ENCODE measurements at regions not wholly inside any gene's neighbourhood (a gene's known extent, or its start where the extent isn't known, plus 50 kb on each side); places are given as distances from the start of the nearest gene placed in this dataset.

DNA sequence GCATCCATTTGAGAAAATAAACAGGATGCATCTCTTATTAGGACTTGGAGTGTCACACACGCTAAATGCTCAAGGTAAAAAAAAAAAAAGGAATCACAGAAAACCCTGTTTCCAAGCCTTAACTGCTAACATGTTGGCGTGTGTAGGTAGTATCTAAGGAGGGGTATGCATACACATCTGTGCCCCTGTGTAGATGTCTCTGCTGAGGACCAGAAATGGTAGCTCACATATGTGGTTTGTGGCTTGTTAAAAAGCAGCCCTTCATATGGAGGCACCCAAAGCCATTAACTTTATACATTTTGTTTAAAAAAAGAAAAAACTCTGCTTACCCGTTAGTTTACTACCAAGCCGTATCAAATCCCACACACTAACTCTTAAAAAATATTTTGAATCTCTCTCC is 314.1 kb downstream of the SNAPC1 start:
- H3K27ac ChIP-seq (ENCODE audit: low read length in 2 of 2) = peak overlapping the region in 1 of 2 donors; percentile 94
- Mint-ChIP-seq H3K4me1 (peaks cover 51% of the 10 kb centered on the region), H3K4me3 (no peak overlapping the region), H3K27ac (peak overlapping the region; percentile 88), H3K27me3 (no peaks in the 10 kb centered on the region), H3K9me3 (ENCODE audit: insufficient read depth) (no peaks in the 10 kb centered on the region)
- H3K36me3 ChIP-seq (replicated peaks in 1 of 2; ENCODE audit: control extremely low read depth in 1 of 2, control insufficient read depth in 1 of 2, extremely low read depth in 1 of 2, insufficient read depth in 2 of 2, low read length in 1 of 2) = no peaks in the 10 kb centered on the region
- no peak overlapping the region for H3K4me3 ChIP-seq (ENCODE audit: control extremely low read depth in 1 of 5, extremely low read depth in 1 of 5, insufficient read depth in 1 of 5, low read depth in 2 of 5, low read length in 4 of 5)
- DNase-seq (no peak), ATAC-seq (ENCODE audit: low read depth) (no peak)
- H3K9me3 ChIP-seq (ENCODE audit: control extremely low read depth in 1 of 3, control insufficient read depth in 2 of 3, insufficient read depth in 1 of 3, low read length in 2 of 3) = no peaks in the 10 kb centered on the region
- no peak overlapping the region for H3K9ac ChIP-seq (ENCODE audit: low read length)
- CTCF ChIA-PET = interaction anchor here (0.7 to 9.9 kb wide), 4 partner anchors 10 to 50 kb away, joined by 3 to 55 read pairs (median 13); no protein-coding TSS in a partner anchor
- WGBS (ENCODE audit: insufficient coverage) = no CpG with 5 or more reads among the region's 4 CpGs
- no peaks in the 10 kb centered on the region for H4K20me1 ChIP-seq (ENCODE audit: control insufficient read depth, insufficient read depth, low read length, poor library complexity, severe bottlenecking)
- intact Hi-C loops (cut with micrococcal nuclease) = loop anchor here (5.0 kb wide), 1 partner anchor 34 kb away; no protein-coding TSS in a partner anchor
- peak overlapping the region; percentile 70 for H3K4me2 ChIP-seq (replicated peaks; ENCODE audit: low read depth, low read length, poor library complexity, severe bottlenecking)
- POLR2A ChIA-PET = no interaction called here
- H3K27me3 ChIP-seq (replicated peaks in 1 of 4; ENCODE audit: control extremely low read depth in 1 of 4, control insufficient read depth in 3 of 4, insufficient read depth in 4 of 4, low read length in 3 of 4) = no peaks in the 10 kb centered on the region
- peaks cover 50 to 51% of the 10 kb centered on the region in 2 donors for H3K4me1 ChIP-seq (ENCODE audit: control insufficient read depth in 2 of 2, insufficient read depth in 2 of 2, low read length in 2 of 2)
- no peak for TF ChIP-seq EZH2 (IDR thresholded peaks at IDR 0.05; ENCODE audit: borderline replicate concordance, insufficient read depth, low read depth, low read length, poor library complexity, severe bottlenecking)
- TF ChIP-seq CTCF (IDR thresholded peaks at IDR 0.05) = no peak
- H2AFZ ChIP-seq (ENCODE audit: insufficient read depth, low read depth, low read length, poor library complexity, severe bottlenecking) = peak overlapping the region; percentile 61
- H3K79me2 ChIP-seq (ENCODE audit: control insufficient read depth, insufficient read depth, low read length) = no peaks in the 10 kb centered on the region

DNA sequence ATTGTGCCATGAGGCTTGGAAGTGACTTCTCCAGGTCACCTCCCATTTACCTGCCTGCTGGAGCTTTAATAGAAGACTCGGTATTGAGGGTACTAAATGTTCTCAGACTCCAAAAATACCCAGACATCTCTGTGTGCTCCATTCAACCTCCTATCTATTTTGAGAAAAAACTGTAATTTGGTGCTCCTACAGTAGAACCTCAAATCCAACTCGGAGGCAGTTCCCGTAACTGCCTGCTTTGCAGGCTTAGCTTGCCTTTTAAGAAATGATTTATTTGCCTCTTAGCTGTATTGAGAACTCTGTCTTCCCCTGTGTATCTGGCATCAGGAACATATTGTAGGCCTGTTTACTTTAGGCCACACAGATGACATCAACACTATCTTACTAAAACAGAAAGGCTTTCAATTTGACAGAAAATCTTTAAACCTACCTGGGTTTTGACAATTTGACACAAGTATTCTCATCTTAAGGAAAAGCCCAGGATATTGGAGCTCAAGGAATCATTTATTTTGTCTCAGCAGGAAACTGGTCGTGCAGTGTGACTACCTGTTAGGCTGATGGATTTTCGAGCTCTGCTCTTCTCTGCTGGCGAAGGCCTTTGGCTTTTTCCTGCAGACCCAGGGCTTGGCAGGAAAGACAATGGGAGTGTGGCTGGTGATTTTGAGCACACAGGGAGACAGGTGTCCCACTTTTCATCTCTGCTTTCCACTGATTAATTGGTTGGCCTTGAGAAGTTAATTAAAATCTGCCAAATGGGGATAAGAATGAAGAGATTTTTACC is 314.8 kb downstream of the SNAPC1 start:
- no peaks in the 10 kb centered on the region for H3K36me3 ChIP-seq (replicated peaks in 1 of 2; ENCODE audit: control extremely low read depth in 1 of 2, control insufficient read depth in 1 of 2, extremely low read depth in 1 of 2, insufficient read depth in 2 of 2, low read length in 1 of 2)
- no peaks in the 10 kb centered on the region for H3K9me3 Mint-ChIP-seq (ENCODE audit: insufficient read depth)
- ATAC-seq (ENCODE audit: low read depth) (no peak), DNase-seq (peak; percentile 9)
- intact Hi-C loops (cut with micrococcal nuclease) = loop anchor here (5.0 kb wide), 1 partner anchor 35 kb away; no protein-coding TSS in a partner anchor
- H2AFZ ChIP-seq (ENCODE audit: insufficient read depth, low read depth, low read length, poor library complexity, severe bottlenecking) = peak overlapping the region; percentile 61
- peak overlapping the region; percentile 70 for H3K4me2 ChIP-seq (replicated peaks; ENCODE audit: low read depth, low read length, poor library complexity, severe bottlenecking)
- H3K27me3 Mint-ChIP-seq = no peaks in the 10 kb centered on the region
- ChIA-PET CTCF (interaction anchor here (0.9 to 9.9 kb wide), 6 partner anchors 9 to 1096 kb away, joined by 3 to 55 read pairs (median 4); partner anchors contain the start of gene TRMT5), POLR2A (interaction anchor here (0.6 to 0.7 kb wide), 2 partner anchors 21 to 101 kb away, joined by 3 read pairs; no protein-coding TSS in a partner anchor)
- peak overlapping the region; percentile 88 to 94 for H3K27ac ChIP-seq (ENCODE audit: low read length in 2 of 2)
- peak overlapping the region; percentile 60 for H3K4me3 Mint-ChIP-seq
- H3K9me3 ChIP-seq (ENCODE audit: control extremely low read depth in 1 of 3, control insufficient read depth in 2 of 3, insufficient read depth in 1 of 3, low read length in 2 of 3) = no peaks in the 10 kb centered on the region
- H3K4me1 Mint-ChIP-seq = peaks cover 58% of the 10 kb centered on the region
- H4K20me1 ChIP-seq (ENCODE audit: control insufficient read depth, insufficient read depth, low read length, poor library complexity, severe bottlenecking) = no peaks in the 10 kb centered on the region
- H3K27ac Mint-ChIP-seq = peak overlapping the region; percentile 88
- no peak for TF ChIP-seq CTCF (IDR thresholded peaks at IDR 0.05)
- H3K4me3 ChIP-seq (ENCODE audit: control extremely low read depth in 1 of 5, extremely low read depth in 1 of 5, insufficient read depth in 1 of 5, low read depth in 2 of 5, low read length in 4 of 5) = no peak overlapping the region
- peaks cover 56 to 58% of the 10 kb centered on the region in 2 donors for H3K4me1 ChIP-seq (ENCODE audit: control insufficient read depth in 2 of 2, insufficient read depth in 2 of 2, low read length in 2 of 2)
- H3K9ac ChIP-seq (ENCODE audit: low read length) = peak overlapping the region; percentile 44
- no peaks in the 10 kb centered on the region for H3K79me2 ChIP-seq (ENCODE audit: control insufficient read depth, insufficient read depth, low read length)
- no peaks in the 10 kb centered on the region for H3K27me3 ChIP-seq (replicated peaks in 1 of 4; ENCODE audit: control extremely low read depth in 1 of 4, control insufficient read depth in 3 of 4, insufficient read depth in 4 of 4, low read length in 3 of 4)
- 75% methylated on average over 4 of the region's 6 CpGs for WGBS (ENCODE audit: insufficient coverage)
